Midbrain (tissue), 1 donor: ENCODE measurements at regions not wholly inside any gene's neighbourhood (a gene's known extent, or its start where the extent isn't known, plus 50 kb on each side); places are given as distances from the start of the nearest gene placed in this dataset.

Source experiments
- DNase-seq: peaks from one replicate; lab custom pipeline; 2025; lab: John Stamatoyannopoulos, UW

- no peak for DNase-seq
Observed at GRCh38 chr6:143621876-143622605, 55.7 kb upstream of the PHACTR2 start.

GRCh38 chr6:143621159-143621873, 56.4 kb upstream of the PHACTR2 start:
- DNase-seq: no peak

- DNase-seq: no peak
Observed at GRCh38 chr6:143620447-143620846, 57.3 kb upstream of the PHACTR2 start.

GRCh38 chr6:143619824-143620401, 57.9 kb upstream of the PHACTR2 start:
- no peak for DNase-seq

GRCh38 chr6:143616741-143617140, 61.0 kb upstream of the PHACTR2 start:
- DNase-seq: no peak

GRCh38 chr6:143615785-143616184, 62.0 kb upstream of the PHACTR2 start:
- DNase-seq: no peak

- no peak for DNase-seq
Observed at GRCh38 chr6:143614235-143614634, 63.5 kb upstream of the PHACTR2 start.

GRCh38 chr6:143613749-143614148, 64.0 kb upstream of the PHACTR2 start:
- DNase-seq: no peak

GRCh38 chr6:143612186-143612585, 65.6 kb upstream of the PHACTR2 start:
- DNase-seq: no peak

GRCh38 chr6:143611580-143611979, 66.2 kb upstream of the PHACTR2 start:
- DNase-seq: no peak

GRCh38 chr6:143609972-143610371, 67.8 kb upstream of the PHACTR2 start:
- DNase-seq: no peak

- DNase-seq: no peak
Observed at GRCh38 chr6:143609501-143609900, 68.3 kb upstream of the PHACTR2 start.

GRCh38 chr6:143608906-143609305, 68.9 kb upstream of the PHACTR2 start:
- DNase-seq: no peak

- no peak for DNase-seq
Observed at GRCh38 chr6:143607974-143608373, 69.8 kb upstream of the PHACTR2 start.

- no peak for DNase-seq
Observed at GRCh38 chr6:143607168-143607567, 70.6 kb upstream of the PHACTR2 start.

GRCh38 chr6:143605906-143606521, 71.8 kb upstream of the PHACTR2 start:
- no peak for DNase-seq

GRCh38 chr6:143603455-143603854, 74.3 kb upstream of the PHACTR2 start:
- DNase-seq: no peak

- DNase-seq: no peak
Observed at GRCh38 chr6:143601504-143601903, 76.3 kb upstream of the PHACTR2 start.

GRCh38 chr6:143600821-143601220, 76.9 kb upstream of the PHACTR2 start:
- DNase-seq: no peak

- no peak for DNase-seq
Observed at GRCh38 chr6:143598466-143599080, 79.2 kb upstream of the PHACTR2 start.

GRCh38 chr6:143596866-143597265, 80.9 kb upstream of the PHACTR2 start:
- DNase-seq: no peak
